ENCODE measurements at regions not wholly inside any gene's neighbourhood (a gene's known extent, or its start where the extent isn't known, plus 50 kb on each side); places are given as distances from the start of the nearest gene placed in this dataset.

DNA sequence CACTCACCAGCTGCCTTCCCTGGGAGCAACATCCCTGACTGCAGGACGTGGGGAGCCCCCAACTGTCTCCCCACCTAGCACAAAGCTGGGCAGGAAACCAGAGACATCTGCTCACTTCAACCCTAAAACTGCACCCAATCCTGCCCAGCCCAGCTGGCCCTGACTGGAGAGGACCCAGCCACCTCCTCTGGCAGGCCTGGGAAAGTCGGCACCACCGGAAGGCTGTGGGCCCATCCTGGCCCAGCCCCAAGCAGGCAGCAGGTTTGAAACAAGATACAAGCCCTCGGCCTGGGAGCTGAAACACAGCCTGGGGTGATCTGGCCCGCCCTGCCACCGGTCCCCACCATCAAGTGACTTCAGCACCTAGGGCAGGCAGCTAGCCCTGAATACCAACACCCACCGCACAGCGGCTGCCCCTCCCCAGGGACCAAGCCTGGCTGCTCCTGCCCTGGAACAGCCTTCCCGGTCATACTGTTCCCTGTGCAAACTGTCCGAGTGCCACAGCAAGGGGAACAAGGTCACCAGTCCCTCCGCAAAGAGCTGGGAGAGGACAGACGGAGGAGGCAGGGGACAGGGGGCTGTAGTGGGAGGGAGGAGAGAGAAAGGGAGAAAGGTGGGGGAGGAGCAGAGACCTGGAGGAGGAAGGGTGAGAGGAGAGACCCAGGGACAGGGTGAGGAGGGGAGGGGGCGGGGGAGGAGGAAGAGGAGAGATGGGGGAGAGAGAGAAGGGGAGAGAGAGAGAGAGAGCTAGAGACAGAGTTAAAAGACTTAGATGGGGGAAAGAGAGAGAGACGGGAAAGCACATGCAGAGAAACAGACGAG lies 115.7 kb downstream of the RFLNA start (continued):
- TF ChIP-seq CTCF (conservative IDR thresholded peaks at IDR 0.05; ENCODE audit: low read depth, low read length) (no peak), POLR2A (IDR thresholded peaks at IDR 0.05; ENCODE audit: low read depth, low read length) (no peak), CHD1 (IDR thresholded peaks at IDR 0.05; ENCODE audit: low read depth, low read length) (no peak)

Data from IMR-90 (cell line).